OCI-LY3 (cell line): ENCODE measurements at regions not wholly inside any gene's neighbourhood (a gene's known extent, or its start where the extent isn't known, plus 50 kb on each side); places are given as distances from the start of the nearest gene placed in this dataset.

Source experiments
- CTCF ChIP-seq: fragments of 200-600, 300-600 bp; sonication (generic); IDR thresholded peaks from 2 replicates; pipeline ENCODE4 v1.5.1; 2014; ENCODE audit warnings: antibody characterized with exemption, low read length, low read depth
- EZH2phosphoT487 ChIP-seq: fragments of 200-600 bp; shearing (Covaris generic); IDR thresholded peaks from 2 replicates; pipeline ENCODE4 v1.6.1; 2018; ENCODE audit warnings: antibody characterized with exemption, mixed run types, low read depth

GRCh38 chr4:181166742-181167399 is 1076.3 kb upstream of the TENM3 start:
- TF ChIP-seq CTCF: no peak
- no peak for TF ChIP-seq EZH2phosphoT487
